Neural cell (in vitro differentiated cells): ENCODE measurements at regions not wholly inside any gene's neighbourhood (a gene's known extent, or its start where the extent isn't known, plus 50 kb on each side); places are given as distances from the start of the nearest gene placed in this dataset.

Source experiments
- H2AFZ ChIP-seq: fragments of 200-600, 300-800 bp; sonication (generic), shearing (Covaris generic); 2 replicates; pipeline ENCODE4 v1.6.0; 2014; ENCODE audit warnings: low read depth, mild to moderate bottlenecking, antibody characterized with exemption, low read length, moderate library complexity
- H3F3A ChIP-seq: fragments of 200-600 bp; shearing (Covaris generic); 2 replicates; pipeline ENCODE4 v1.6.1; 2016; ENCODE audit warnings: mild to moderate bottlenecking, moderate library complexity, mixed read lengths, antibody characterized with exemption, low read length; ENCODE audit not compliant: insufficient read depth, poor library complexity, severe bottlenecking
- H3K27ac ChIP-seq: fragments of 200-600, 300-800 bp; sonication (generic), shearing (Covaris generic); 2 replicates; pipeline ENCODE4 v1.5.1; 2014; ENCODE audit warnings: mild to moderate bottlenecking, low read length, moderate library complexity
- H3K27me3 ChIP-seq: fragments of 300-800, 200-600 bp; sonication (generic), shearing (Covaris generic); 2 replicates; pipeline ENCODE4 v1.6.0; 2014; ENCODE audit warnings: mild to moderate bottlenecking, low read depth, low read length, moderate library complexity; ENCODE audit not compliant: insufficient read depth
- H3K36me3 ChIP-seq: fragments of 300-800, 200-600 bp; sonication (generic), shearing (Covaris generic); 2 replicates; pipeline ENCODE4 v1.5.1; 2014; ENCODE audit warnings: mild to moderate bottlenecking, antibody characterized with exemption, low read length, moderate library complexity; ENCODE audit not compliant: insufficient read depth
- H3K4me2 ChIP-seq: fragments of 300-800, 200-600 bp; sonication (generic), shearing (Covaris generic); 2 replicates; pipeline ENCODE4 v1.6.0; 2014; ENCODE audit warnings: mild to moderate bottlenecking, low read length
- H3K4me3 ChIP-seq: fragments of 300-800, 200-600 bp; sonication (generic), shearing (Covaris generic); 2 replicates; pipeline ENCODE4 v1.5.1; 2014; ENCODE audit warnings: mild to moderate bottlenecking, low read length, moderate library complexity
- H3K79me2 ChIP-seq: fragments of 200-600 bp; shearing (Covaris generic); replicated peaks from 2 replicates; pipeline ENCODE4 v1.6.0; 2014; ENCODE audit warnings: mild to moderate bottlenecking, low read length, moderate library complexity; ENCODE audit not compliant: insufficient read depth
- H3K9ac ChIP-seq: fragments of 300-800, 200-600 bp; sonication (generic), shearing (Covaris generic); 2 replicates; pipeline ENCODE4 v1.6.1; 2016; ENCODE audit warnings: mild to moderate bottlenecking, low read length, mixed read lengths
- H3K9me2 ChIP-seq: fragments of 200-600 bp; shearing (Covaris generic); 2 replicates; pipeline ENCODE4 v1.6.1; 2016; ENCODE audit warnings: mild to moderate bottlenecking, low read length, mixed read lengths; ENCODE audit not compliant: insufficient read depth
- H3K9me3 ChIP-seq: fragments of 200-600, 300-800 bp; sonication (generic), shearing (Covaris generic); 2 replicates; pipeline ENCODE4 v1.6.1; 2016; ENCODE audit warnings: mild to moderate bottlenecking, mixed run types, low read length, moderate library complexity, mixed read lengths
- H4K20me1 ChIP-seq: fragments of 200-600 bp; shearing (Covaris generic); 2 replicates; pipeline ENCODE4 v1.6.1; 2016; ENCODE audit warnings: mild to moderate bottlenecking, mixed run types; ENCODE audit not compliant: insufficient read depth
- EP300 ChIP-seq: fragments of 450-650 bp; conservative IDR thresholded peaks from 2 replicates; pipeline ENCODE4 v1.6.1; 2014; ENCODE audit warnings: antibody characterized with exemption, mild to moderate bottlenecking, moderate library complexity; ENCODE audit not compliant: poor library complexity, severe bottlenecking
- EZH2 ChIP-seq: fragments of 200-600, 300-800 bp; shearing (Covaris generic), sonication (generic); IDR thresholded peaks from 2 replicates; pipeline ENCODE4 v1.6.1; 2014; ENCODE audit warnings: antibody characterized with exemption, low read length, borderline replicate concordance, mild to moderate bottlenecking; ENCODE audit not compliant: insufficient read depth, poor library complexity, severe bottlenecking
- MXI1 ChIP-seq: fragments of 450-650 bp; conservative IDR thresholded peaks from 2 replicates; pipeline ENCODE4 v1.6.1; 2014; ENCODE audit warnings: antibody characterized with exemption, mild to moderate bottlenecking; ENCODE audit not compliant: poor library complexity, severe bottlenecking
- POLR2AphosphoS5 ChIP-seq: IDR thresholded peaks from 2 replicates; pipeline ENCODE4 v1.6.1; 2012
- RAD21 ChIP-seq: fragments of 450-650 bp; conservative IDR thresholded peaks from 2 replicates; pipeline ENCODE4 v1.6.1; 2014; ENCODE audit warnings: antibody characterized with exemption, mild to moderate bottlenecking, moderate library complexity
- REST ChIP-seq: IDR thresholded peaks from 2 replicates; pipeline ENCODE4 v1.6.1; 2012; ENCODE audit warnings: borderline replicate concordance
- SMC3 ChIP-seq: fragments of 450-650 bp; conservative IDR thresholded peaks from 2 replicates; pipeline ENCODE4 v1.6.1; 2014; ENCODE audit warnings: antibody characterized with exemption, mild to moderate bottlenecking, moderate library complexity; ENCODE audit not compliant: poor library complexity
- TAF1 ChIP-seq: IDR thresholded peaks from 2 replicates; pipeline ENCODE4 v1.6.1; 2012; ENCODE audit warnings: low read depth
- TF ChIP-seq, protein P1 (sequence below): fragments of 450-650 bp; IDR thresholded peaks from 2 replicates; pipeline ENCODE4 v1.5.1; 2014; ENCODE audit warnings: antibody characterized with exemption, mild to moderate bottlenecking, moderate library complexity; ENCODE audit not compliant: poor library complexity, severe bottlenecking

DNA sequence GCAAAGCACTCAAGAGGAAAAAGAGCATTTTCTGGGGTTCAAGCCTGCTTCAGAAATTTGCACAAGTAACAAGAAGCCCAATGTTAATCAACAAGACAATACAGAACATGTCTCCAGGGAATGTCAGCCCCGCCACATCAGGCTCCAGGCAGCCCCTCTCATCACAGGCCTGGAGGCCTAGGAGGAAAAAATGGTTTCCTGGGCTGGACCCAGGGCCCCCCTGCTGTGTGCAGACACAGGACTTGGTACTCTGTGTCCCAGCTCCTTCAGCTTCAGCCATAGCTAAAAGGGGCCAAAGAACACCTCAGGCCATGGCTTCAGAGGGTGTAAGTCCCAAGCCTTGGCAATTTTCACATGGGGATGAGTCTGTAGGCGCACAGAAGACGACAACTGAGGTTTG lies 802.9 kb upstream of the KLHL29 start:
- Histone ChIP-seq H3K4me2 (no peak overlapping the region), H4K20me1 (no peaks in the 10 kb centered on the region), H3K9ac (no peak overlapping the region), H3K36me3 (no peaks in the 10 kb centered on the region), H3K9me2 (no peaks in the 10 kb centered on the region), H3K27me3 (no peaks in the 10 kb centered on the region), H3K27ac (no peak overlapping the region), H2AFZ (no peak overlapping the region), H3F3A (no peaks in the 10 kb centered on the region), H3K4me3 (no peak overlapping the region), H3K9me3 (peaks cover 8% of the 10 kb centered on the region), H3K79me2 (no peaks in the 10 kb centered on the region)
- TF ChIP-seq POLR2AphosphoS5 (no peak), REST (no peak), EP300 (no peak), TAF1 (no peak), SMC3 (no peak), EZH2 (no peak), RAD21 (no peak), MXI1 (no peak)
- TF ChIP-seq, protein P1, sequence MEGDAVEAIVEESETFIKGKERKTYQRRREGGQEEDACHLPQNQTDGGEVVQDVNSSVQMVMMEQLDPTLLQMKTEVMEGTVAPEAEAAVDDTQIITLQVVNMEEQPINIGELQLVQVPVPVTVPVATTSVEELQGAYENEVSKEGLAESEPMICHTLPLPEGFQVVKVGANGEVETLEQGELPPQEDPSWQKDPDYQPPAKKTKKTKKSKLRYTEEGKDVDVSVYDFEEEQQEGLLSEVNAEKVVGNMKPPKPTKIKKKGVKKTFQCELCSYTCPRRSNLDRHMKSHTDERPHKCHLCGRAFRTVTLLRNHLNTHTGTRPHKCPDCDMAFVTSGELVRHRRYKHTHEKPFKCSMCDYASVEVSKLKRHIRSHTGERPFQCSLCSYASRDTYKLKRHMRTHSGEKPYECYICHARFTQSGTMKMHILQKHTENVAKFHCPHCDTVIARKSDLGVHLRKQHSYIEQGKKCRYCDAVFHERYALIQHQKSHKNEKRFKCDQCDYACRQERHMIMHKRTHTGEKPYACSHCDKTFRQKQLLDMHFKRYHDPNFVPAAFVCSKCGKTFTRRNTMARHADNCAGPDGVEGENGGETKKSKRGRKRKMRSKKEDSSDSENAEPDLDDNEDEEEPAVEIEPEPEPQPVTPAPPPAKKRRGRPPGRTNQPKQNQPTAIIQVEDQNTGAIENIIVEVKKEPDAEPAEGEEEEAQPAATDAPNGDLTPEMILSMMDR, result no peak

DNA sequence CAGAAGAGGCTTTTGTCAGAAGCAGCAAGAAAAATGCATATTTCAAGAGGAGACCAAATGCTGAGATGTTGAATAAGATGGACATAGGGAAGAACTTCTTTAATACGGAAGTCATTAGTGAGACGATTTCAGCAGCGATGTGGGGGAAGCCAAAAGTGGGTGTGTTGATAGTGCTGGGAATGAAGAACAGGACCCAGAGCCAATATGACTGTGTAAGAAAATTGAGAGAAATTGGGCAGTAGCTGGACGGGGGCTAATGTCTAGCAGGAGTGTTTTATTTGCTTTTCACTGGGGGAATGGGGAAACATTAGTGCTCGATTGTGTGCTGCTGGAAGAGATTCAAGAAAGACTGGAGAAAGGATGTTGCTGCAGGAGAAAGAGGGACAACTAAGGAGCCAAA lies 788.7 kb upstream of the KLHL29 start:
- Histone ChIP-seq H3K4me3 (no peak overlapping the region), H3K9ac (no peak overlapping the region), H4K20me1 (no peaks in the 10 kb centered on the region), H3K36me3 (no peaks in the 10 kb centered on the region), H3K79me2 (peaks cover 3% of the 10 kb centered on the region), H3F3A (peaks cover 5% of the 10 kb centered on the region), H3K27ac (no peak overlapping the region), H3K9me2 (no peaks in the 10 kb centered on the region), H3K9me3 (peaks cover 6% of the 10 kb centered on the region), H2AFZ (no peak overlapping the region), H3K27me3 (no peaks in the 10 kb centered on the region), H3K4me2 (no peak overlapping the region)
- no peak for TF ChIP-seq MXI1
- no peak for TF ChIP-seq RAD21
- no peak for TF ChIP-seq POLR2AphosphoS5
- TF ChIP-seq EP300, result no peak
- no peak for TF ChIP-seq TAF1
